HepG2 (cell line): ENCODE measurements at regions not wholly inside any gene's neighbourhood (a gene's known extent, or its start where the extent isn't known, plus 50 kb on each side); places are given as distances from the start of the nearest gene placed in this dataset.
A peak's percentile ranks its signal among the peaks of the same experiment; 100 is the strongest.

Experiments
- GZF1 ChIP-seq: sonication (generic); formaldehyde crosslinking; IDR thresholded peaks from 2 replicates; pipeline ENCODE4 v1.5.1; 2020; ENCODE audit warnings: mild to moderate bottlenecking, missing genetic modification reagents
- SIN3A ChIP-seq: IDR thresholded peaks from 2 replicates; pipeline ENCODE4 v1.6.1; 2011; ENCODE audit warnings: low read depth, mild to moderate bottlenecking, control low read depth, low read length, borderline replicate concordance
- ZBTB42 ChIP-seq: sonication (generic); formaldehyde crosslinking; IDR thresholded peaks from 2 replicates; pipeline ENCODE4 v1.5.0; 2020; ENCODE audit warnings: mild to moderate bottlenecking, missing genetic modification reagents
- ZFAT ChIP-seq: sonication (generic); formaldehyde crosslinking; conservative IDR thresholded peaks from 2 replicates; pipeline ENCODE4 v1.8.1; 2023; ENCODE audit warnings: missing genetic modification reagents, inconsistent platforms
- TF ChIP-seq, protein P1 (sequence below): sonication (generic); formaldehyde crosslinking; IDR thresholded peaks from 2 replicates; pipeline ENCODE4 v1.4.0; 2020; ENCODE audit warnings: missing genetic modification reagents, borderline replicate concordance
- TF ChIP-seq, protein P2 (sequence below): sonication (generic); formaldehyde crosslinking; IDR thresholded peaks from 2 replicates; pipeline ENCODE4 v1.4.0; 2020; ENCODE audit warnings: mild to moderate bottlenecking, missing genetic modification reagents
- TF ChIP-seq, protein P3 (sequence below): sonication (generic); formaldehyde crosslinking; IDR thresholded peaks from 2 replicates; pipeline ENCODE4 v1.5.0; 2020; ENCODE audit warnings: mild to moderate bottlenecking, missing genetic modification reagents
- TF ChIP-seq, protein P4 (sequence below): sonication (generic); formaldehyde crosslinking; IDR thresholded peaks from 2 replicates; pipeline ENCODE4 v1.4.0; 2020; ENCODE audit warnings: mild to moderate bottlenecking, missing genetic modification reagents
- TF ChIP-seq, protein P5 (sequence below): sonication (generic); formaldehyde crosslinking; IDR thresholded peaks from 2 replicates; pipeline ENCODE4 v1.5.0; 2020; ENCODE audit warnings: mild to moderate bottlenecking, missing genetic modification reagents

DNA sequence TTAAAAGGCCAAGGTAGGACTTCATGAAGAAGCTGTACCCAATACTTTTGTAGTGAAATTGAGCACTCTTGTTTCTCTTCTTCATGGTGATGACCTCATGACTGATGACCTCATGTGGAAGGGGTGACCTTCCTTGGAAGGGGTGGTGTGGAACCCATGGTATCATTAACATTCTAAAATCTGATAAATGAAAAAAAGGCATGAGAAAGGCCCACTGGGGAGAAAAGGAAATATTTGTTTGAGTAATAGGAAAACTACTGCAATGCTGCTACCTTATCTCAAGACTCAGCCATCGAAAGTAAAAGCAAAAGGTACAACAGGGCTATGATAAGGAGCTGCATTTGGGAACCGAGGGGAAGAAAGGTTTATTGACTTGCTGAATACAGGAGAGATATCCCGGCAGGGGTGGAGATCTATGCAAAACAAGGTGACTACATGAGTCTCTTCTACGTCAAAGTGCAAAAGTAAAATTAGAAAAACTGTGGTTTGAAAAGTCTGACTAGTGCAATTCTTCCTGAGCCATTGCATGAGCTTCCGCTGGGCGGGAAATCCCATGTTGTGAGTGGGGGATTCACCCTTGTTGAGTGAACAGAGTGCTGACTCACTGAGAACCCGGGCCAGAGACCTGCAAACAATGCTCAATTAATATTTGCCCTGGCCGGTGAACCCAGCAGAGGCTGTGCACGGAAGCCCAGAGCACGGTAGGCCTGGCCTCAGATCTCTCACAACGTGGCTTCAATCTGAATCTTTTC, 138.9 kb upstream of the RFC3 start (continued):
- TF ChIP-seq, protein P1, sequence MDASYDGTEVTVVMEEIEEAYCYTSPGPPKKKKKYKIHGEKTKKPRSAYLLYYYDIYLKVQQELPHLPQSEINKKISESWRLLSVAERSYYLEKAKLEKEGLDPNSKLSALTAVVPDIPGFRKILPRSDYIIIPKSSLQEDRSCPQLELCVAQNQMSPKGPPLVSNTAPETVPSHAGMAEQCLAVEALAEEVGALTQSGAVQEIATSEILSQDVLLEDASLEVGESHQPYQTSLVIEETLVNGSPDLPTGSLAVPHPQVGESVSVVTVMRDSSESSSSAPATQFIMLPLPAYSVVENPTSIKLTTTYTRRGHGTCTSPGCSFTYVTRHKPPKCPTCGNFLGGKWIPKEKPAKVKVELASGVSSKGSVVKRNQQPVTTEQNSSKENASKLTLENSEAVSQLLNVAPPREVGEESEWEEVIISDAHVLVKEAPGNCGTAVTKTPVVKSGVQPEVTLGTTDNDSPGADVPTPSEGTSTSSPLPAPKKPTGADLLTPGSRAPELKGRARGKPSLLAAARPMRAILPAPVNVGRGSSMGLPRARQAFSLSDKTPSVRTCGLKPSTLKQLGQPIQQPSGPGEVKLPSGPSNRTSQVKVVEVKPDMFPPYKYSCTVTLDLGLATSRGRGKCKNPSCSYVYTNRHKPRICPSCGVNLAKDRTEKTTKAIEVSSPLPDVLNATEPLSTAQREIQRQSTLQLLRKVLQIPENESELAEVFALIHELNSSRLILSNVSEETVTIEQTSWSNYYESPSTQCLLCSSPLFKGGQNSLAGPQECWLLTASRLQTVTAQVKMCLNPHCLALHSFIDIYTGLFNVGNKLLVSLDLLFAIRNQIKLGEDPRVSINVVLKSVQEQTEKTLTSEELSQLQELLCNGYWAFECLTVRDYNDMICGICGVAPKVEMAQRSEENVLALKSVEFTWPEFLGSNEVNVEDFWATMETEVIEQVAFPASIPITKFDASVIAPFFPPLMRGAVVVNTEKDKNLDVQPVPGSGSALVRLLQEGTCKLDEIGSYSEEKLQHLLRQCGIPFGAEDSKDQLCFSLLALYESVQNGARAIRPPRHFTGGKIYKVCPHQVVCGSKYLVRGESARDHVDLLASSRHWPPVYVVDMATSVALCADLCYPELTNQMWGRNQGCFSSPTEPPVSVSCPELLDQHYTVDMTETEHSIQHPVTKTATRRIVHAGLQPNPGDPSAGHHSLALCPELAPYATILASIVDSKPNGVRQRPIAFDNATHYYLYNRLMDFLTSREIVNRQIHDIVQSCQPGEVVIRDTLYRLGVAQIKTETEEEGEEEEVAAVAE (CRISPR knock-in tag), result 0 out of 2 replicates have a peak, but pooled peaks have one; percentile 48
- TF ChIP-seq, protein P2, sequence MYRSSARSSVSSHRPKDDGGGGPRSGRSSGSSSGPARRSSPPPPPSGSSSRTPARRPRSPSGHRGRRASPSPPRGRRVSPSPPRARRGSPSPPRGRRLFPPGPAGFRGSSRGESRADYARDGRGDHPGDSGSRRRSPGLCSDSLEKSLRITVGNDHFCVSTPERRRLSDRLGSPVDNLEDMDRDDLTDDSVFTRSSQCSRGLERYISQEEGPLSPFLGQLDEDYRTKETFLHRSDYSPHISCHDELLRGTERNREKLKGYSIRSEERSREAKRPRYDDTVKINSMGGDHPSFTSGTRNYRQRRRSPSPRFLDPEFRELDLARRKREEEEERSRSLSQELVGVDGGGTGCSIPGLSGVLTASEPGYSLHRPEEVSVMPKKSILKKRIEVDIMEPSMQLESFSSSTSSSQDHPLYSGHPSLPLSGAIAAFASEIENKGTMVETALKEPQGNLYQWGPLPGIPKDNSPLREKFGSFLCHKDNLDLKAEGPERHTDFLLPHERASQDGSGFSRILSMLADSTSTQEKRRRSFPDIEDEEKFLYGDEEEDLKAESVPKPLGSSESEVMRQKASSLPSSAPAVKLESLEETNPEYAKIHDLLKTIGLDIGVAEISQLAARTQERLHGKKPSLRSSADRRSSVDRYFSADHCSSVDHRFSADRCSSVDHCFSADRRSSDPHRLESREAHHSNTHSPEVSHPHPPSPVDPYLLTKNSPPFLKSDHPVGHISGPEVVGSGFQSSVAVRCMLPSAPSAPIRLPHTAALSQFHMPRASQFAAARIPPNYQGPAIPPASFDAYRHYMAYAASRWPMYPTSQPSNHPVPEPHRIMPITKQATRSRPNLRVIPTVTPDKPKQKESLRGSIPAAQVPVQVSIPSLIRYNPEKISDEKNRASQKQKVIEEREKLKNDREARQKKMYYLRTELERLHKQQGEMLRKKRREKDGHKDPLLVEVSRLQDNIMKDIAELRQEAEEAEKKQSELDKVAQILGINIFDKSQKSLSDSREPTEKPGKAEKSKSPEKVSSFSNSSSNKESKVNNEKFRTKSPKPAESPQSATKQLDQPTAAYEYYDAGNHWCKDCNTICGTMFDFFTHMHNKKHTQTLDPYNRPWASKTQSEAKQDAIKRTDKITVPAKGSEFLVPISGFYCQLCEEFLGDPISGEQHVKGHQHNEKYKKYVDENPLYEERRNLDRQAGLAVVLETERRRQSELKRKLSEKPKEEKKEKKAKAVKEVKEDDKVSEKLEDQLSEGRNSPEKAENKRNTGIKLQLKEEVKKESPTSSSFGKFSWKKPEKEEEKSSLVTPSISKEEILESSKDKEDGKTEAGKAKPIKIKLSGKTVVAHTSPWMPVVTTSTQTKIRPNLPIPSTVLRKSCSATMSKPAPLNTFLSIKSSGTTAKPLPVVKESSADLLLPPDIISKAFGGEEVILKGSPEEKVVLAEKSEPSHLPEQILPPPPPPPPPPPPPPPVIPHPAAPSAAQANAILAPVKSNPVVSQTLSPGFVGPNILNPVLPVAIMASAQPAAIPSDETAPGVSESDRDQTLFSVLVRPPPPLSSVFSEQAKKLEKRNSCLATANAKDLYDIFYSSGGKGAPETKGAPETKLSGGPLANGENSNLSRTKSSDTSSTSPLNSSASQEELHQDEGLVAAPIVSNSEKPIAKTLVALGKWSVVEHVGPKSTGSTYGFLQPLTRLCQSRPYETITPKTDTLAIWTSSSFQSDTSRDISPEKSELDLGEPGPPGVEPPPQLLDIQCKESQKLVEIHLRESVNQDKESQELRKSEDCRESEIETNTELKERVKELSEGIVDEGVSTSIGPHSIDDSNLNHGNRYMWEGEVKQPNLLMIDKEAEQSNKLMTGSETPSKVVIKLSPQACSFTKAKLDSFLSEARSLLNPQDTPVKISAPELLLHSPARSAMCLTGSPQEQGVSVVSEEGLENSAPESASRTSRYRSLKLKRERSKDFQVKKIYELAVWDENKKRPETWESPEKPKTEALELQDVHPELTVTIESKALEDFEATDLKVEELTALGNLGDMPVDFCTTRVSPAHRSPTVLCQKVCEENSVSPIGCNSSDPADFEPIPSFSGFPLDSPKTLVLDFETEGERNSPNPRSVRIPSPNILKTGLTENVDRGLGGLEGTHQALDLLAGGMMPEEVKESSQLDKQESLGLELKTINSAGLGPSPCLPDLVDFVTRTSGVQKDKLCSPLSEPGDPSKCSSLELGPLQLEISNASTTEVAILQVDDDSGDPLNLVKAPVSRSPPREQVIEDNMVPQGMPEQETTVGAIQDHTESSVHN (CRISPR knock-in tag), result no peak
- TF ChIP-seq GZF1 (CRISPR knock-in tag) (no peak), SIN3A (0 out of 2 replicates have a peak, but pooled peaks have one; percentile 69), ZBTB42 (CRISPR knock-in tag) (no peak), ZFAT (CRISPR knock-in tag) (peak; percentile 70)
- TF ChIP-seq, protein P3, sequence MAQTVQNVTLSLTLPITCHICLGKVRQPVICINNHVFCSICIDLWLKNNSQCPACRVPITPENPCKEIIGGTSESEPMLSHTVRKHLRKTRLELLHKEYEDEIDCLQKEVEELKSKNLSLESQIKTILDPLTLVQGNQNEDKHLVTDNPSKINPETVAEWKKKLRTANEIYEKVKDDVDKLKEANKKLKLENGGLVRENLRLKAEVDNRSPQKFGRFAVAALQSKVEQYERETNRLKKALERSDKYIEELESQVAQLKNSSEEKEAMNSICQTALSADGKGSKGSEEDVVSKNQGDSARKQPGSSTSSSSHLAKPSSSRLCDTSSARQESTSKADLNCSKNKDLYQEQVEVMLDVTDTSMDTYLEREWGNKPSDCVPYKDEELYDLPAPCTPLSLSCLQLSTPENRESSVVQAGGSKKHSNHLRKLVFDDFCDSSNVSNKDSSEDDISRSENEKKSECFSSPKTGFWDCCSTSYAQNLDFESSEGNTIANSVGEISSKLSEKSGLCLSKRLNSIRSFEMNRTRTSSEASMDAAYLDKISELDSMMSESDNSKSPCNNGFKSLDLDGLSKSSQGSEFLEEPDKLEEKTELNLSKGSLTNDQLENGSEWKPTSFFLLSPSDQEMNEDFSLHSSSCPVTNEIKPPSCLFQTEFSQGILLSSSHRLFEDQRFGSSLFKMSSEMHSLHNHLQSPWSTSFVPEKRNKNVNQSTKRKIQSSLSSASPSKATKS, result no peak
- TF ChIP-seq, protein P4, sequence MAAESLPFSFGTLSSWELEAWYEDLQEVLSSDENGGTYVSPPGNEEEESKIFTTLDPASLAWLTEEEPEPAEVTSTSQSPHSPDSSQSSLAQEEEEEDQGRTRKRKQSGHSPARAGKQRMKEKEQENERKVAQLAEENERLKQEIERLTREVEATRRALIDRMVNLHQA, result no peak; the same call in 1 of the 2 replicates
- TF ChIP-seq, protein P5, sequence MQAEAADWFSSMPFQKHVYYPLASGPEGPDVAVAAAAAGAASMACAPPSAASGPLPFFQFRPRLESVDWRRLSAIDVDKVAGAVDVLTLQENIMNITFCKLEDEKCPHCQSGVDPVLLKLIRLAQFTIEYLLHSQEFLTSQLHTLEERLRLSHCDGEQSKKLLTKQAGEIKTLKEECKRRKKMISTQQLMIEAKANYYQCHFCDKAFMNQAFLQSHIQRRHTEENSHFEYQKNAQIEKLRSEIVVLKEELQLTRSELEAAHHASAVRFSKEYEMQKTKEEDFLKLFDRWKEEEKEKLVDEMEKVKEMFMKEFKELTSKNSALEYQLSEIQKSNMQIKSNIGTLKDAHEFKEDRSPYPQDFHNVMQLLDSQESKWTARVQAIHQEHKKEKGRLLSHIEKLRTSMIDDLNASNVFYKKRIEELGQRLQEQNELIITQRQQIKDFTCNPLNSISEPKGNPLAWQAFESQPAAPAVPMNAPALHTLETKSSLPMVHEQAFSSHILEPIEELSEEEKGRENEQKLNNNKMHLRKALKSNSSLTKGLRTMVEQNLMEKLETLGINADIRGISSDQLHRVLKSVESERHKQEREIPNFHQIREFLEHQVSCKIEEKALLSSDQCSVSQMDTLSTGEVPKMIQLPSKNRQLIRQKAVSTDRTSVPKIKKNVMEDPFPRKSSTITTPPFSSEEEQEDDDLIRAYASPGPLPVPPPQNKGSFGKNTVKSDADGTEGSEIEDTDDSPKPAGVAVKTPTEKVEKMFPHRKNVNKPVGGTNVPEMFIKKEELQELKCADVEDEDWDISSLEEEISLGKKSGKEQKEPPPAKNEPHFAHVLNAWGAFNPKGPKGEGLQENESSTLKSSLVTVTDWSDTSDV (CRISPR knock-in tag), result no peak
